UCSD-AML1 (cell line): ENCODE measurements at regions not wholly inside any gene's neighbourhood (a gene's known extent, or its start where the extent isn't known, plus 50 kb on each side); places are given as distances from the start of the nearest gene placed in this dataset.
"Not testable (repeated sequence)": the region's sequence is repeated elsewhere in the genome, so short reads cannot be mapped to it uniquely, and the experiment has no call there.

Experiments
- DNase-seq: peaks from one replicate; lab custom pipeline; 2025; ENCODE audit not compliant: unreplicated experiment; lab: John Stamatoyannopoulos, UW

DNA sequence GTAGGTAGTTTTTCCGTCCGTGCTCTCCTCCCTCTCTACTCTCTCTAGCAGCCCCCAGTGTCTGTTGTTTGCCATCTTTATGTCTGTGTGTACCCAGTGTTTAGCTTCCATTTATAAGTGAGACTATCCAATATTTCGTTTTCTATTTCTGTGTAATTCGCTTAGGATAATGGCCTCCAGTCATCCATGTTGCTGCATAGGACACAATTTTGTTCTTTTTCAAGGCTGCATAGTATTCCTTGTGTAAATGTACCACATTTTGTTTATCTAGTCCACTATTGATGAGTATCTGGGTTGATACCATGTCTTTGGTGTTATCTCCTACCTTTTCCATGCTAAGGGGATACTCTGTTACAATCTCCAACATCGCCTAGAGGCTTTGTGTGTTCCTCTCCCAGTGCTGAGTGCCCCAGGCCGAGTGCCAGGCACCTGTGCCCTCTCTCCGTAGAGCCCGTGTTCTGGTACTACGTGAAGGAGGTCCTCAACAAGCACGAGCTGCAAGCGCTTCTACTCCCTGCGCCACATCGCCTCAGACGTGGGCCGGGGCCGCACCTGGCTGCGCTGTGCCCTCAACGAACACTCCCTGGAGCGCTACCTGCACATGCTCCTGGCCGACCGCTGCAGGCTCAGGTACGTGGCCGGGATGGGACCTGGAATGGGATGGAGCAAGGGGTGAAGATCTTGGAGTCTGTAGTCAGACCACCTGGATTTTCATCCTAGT lies 51.0 kb downstream of the NPIPB11 start:
- not testable (repeated sequence) for DNase-seq

DNA sequence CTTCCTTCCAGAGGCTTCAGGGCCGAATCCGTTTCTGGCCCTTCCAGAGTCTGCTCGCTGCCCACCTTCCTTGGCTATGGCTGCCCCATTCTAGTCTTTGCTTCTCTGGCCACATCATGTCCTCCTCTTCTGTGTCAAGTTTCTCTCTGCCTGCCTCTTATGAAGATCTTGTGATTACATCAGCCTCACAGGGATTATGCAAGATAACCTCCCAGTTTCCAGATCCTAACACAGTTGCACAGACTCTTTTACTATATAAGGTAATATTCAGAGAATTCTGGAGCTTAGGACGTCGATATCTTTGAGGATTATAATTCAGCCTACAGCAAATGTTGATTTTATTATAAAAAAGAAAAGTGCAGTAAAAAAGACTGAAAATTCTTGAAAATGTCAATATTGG lies 52.1 kb downstream of the NPIPB11 start:
- DNase-seq, result not testable (repeated sequence)

DNA sequence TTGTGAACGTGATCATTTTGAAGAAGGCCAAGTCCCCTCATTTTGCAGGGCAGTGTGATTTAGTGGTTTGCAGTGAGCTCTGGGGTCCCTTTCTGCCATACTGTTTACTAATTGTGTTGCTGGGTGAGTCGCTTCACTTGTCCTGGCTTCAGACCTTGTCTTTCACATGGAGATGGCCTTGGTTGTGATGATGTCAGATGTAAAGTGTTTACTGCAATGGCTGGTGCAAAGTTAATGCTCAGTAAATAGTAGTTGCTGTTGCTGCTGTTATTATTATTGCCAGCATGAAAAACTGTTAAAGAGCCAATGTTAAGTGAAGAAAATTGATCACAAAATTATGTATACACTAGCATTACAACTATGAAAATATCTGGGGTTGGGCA lies 53.9 kb downstream of the NPIPB11 start:
- not testable (repeated sequence) for DNase-seq

DNA sequence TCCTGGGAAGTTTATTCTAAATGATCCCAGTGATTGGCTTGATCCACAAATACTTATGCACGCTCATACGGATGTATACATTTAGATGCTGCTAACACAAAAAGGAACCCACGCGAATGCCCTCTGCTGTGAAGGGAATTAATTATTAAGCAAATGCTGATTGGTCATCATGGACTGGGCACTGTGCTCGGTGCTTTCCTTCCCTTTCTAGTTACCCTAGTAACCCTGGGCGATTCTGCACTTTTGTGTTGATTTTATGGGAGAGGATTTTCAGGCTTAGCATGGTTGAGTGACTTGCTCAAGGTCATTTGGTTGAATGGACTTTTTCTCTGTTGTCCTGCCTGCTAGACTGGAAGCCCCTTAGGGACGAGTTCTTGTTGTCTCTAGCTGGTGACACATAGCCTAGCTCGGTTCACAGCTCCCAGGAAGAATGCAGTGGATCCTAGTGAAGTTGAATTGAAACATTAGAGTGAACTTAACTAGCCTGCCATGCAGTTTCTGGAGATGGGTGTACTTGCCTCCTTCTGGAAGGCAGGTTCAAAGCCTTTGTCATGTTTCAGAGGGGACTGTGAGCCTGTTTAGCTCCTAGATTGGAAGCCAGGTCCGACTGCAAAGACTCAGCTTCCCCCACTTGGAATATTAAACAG lies 54.4 kb downstream of the NPIPB11 start:
- not testable (repeated sequence) for DNase-seq

DNA sequence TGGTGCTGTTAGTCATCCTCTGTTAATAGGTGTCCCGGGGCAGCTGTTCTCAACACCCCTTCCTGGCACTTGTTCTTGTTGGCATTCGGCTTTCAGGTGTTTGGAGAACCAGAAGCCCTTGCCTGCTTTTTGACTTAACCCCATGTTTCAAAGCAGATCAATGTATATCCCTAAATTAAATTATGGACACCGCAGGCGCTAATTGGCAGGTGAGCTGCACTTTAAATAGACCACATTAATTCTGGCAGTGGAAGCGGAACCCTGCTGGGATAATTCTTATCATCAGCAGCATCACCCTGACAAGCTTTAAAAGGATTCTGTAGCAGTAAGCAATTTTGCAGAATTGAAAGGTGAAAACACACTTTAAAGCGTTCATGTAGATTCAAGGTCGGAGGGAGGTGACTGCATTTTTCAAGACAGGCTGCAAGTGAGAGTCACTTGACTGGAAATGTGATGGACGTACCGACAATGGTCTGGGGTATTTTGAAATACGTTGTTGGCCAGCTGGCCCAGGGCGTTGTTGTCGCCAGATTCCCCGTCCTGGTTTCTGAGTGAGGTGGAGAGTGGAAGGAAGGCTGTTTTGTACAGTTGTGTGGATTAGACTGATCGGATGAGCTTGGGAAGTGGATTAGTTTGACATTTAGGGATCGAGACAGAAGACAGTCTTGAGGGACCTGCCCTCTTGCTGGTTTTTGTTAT lies 55.1 kb downstream of the NPIPB11 start:
- DNase-seq, result not testable (repeated sequence)

DNA sequence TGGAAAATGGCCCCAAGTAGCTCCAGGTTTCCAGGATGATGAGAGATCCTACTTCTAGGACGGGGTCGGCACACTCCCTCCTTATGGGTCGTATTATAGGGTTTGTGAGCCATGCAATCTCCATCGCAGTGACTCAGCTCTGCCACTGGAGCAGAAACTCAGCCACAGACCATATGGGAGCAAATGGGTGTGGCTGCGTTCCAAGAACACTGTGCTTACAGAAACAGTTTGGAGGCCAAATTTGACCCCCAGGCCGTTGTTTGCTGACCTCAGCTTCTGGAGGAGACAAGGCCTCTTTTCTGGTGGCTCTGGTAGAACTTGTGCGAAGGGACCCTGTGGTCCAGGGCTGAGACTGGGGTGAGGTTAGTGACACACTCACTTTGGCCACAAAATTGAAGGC lies 56.5 kb downstream of the NPIPB11 start:
- not testable (repeated sequence) for DNase-seq

DNA sequence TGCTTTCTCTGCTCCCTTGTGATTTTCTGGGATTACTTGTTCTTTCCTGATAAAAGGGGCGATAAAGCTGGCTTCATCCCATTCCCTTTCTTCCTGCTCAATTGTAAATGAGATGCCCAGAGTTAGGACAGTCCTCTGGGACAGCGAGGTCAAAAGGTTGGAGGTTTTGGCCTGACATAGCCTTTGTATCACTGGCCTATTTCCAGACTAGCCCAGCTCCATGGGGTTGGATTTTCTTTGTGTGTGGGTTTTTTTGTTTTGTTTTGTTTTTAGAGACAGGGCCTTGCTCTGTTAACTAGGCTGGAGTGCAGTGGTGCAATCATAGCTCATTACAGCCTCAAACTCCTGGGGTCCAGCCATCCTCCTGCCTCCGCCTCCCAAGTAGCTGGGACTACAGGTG lies 57.8 kb downstream of the NPIPB11 start:
- DNase-seq, result not testable (repeated sequence)

DNA sequence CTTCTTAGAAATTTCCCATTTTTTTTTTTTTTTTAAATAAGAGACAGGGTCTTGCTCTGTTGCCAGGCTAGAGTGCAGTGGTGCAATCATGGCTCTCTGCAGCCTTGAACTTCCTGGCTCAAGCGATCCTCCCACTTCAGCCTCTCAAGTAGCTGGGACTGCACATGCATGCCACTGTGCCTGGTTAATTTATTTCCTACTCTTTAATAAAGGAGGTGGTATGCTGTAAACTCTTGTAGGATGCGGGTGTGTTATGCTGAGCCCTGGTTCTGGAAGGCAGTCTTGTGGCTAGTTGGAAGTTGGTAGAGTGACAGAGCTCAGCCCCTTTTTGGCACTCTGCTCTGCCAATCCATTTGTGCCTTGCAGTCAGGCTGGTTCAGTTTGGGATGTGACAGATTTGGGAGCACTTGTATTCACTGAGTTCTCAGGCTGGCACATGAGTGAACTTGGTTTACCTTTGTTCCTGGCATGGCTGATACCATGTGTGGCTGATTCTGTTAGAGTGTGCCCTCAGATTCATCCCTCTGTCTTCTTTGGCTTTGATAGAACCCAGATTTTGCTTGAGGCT lies 58.3 kb downstream of the NPIPB11 start:
- not testable (repeated sequence) for DNase-seq

DNA sequence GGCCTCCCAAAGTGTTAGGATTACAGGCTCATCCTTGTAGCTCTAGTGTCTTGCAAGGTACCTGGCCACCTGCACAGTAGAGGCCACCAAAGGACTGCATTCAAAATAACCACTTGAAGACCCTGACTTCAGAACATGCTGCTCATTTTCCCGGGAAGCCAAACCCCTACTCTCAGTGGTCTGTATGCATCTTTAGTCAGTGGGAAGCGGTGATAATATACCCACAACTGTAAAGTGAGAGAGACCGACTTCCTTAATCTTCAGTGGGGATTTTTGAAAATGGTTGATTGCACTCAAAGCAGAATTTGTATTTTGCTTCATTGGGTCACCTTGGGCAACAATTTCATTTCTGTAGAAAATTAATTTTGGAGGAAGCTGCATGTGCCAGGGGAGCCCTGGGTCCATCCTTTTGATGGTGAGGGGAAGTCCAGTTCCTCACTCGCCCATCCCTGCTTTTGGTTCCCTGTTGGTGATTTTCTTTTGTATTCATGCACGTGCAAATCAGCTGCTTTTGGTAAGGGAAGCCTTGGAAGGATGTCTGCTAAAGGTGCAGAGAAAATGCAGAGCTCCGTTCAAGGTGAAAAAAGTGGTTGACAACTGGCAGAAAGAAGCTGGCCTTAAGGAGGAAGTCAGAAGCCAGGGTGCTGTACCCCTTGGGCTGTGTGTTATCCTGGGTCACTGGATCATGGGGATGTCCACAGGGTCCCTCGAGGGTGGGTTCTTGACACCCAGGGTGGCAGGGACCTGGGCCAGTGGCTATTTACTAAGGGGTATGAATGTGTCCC lies 59.5 kb downstream of the NPIPB11 start:
- DNase-seq, result not testable (repeated sequence)

DNA sequence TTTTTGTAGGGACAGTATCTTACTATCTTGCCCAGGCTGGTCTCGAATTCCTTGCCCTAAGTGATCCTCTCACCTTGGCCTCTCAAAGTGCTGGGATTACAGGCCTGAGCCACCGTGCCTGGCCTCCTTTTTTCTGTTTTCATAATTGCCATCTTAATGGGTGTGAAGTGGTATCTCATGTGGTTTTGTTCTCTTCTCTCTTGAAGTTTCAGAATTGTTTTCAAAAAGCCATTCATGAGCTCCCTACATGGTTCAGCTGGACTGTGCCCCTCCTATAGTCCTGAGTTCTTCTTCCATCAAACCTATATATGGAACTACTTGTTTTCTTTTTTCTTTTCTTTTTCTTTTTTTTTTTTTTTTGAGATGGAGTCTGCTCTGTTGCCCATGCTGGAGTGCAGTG lies 60.3 kb downstream of the NPIPB11 start:
- DNase-seq, result not testable (repeated sequence)

DNA sequence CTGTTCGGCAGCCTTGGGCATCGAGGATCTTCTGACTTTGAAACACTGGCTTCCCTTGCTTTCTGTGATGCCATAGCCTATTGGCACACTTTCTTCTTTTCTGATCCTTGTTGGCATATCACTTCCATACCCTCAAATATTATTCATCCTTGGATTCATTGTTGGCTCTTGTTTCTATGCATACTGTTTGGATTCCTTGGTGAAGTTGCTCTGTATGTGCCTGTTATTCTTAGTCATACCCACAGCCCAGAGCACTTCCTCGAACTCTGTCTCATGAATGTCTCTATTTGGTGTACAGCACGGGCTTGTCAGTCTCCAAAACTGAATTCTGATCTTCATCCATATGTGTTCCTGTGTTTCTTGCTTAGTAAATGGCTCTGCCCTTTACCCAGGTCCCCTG lies 63.6 kb downstream of the NPIPB11 start:
- DNase-seq, result not testable (repeated sequence)

DNA sequence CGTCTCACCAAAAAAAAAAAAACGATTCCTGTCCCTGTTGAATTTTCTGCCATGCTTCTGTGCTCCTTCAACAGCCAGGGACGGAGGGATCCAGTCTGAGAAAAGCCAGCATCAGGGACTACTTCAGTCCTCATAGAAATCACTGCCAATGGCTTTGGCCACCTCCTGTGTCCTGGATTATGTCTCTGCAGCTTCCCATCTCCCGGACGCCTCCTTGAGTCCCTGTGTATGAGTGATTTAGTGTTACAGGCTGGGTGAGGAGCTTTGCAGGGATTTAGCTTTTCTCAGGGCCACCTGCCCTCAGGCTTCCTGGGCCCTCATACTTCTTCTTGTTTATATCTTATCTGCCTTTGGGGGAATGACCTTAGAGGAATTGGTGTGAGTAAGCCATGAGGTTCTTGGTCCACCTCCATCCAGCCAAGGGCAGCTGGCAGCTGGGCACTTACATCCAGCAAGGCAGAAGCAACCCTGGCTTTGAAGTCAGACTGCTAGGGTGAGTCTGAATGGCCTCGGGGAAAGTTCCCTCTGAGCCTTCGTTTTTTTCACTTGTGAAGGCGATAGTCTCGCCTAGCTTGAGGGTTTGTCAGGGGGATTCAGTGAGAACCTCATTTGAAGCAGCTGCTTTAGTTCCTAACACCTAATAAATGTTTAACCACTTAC lies 65.6 kb downstream of the NPIPB11 start:
- DNase-seq, result not testable (repeated sequence)

DNA sequence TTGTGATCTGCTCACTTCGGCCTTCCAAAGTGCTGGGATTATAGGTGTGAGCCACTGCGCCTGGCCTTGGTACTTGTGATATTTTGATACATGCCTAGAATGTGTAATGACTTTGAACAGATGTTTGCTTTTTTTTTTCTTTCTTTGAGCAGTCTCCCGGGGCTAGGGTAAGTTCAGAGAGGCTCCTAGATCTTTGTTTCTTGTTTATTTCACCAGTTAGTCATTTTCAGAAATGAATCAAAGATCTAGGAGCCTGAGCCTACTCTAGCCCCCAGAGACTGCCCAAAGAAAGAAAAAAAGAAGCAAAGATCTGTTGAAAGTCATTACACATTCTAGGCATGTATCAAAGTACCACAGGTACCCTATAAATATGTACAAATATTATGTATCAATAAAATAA lies 66.3 kb downstream of the NPIPB11 start:
- DNase-seq, result not testable (repeated sequence)

DNA sequence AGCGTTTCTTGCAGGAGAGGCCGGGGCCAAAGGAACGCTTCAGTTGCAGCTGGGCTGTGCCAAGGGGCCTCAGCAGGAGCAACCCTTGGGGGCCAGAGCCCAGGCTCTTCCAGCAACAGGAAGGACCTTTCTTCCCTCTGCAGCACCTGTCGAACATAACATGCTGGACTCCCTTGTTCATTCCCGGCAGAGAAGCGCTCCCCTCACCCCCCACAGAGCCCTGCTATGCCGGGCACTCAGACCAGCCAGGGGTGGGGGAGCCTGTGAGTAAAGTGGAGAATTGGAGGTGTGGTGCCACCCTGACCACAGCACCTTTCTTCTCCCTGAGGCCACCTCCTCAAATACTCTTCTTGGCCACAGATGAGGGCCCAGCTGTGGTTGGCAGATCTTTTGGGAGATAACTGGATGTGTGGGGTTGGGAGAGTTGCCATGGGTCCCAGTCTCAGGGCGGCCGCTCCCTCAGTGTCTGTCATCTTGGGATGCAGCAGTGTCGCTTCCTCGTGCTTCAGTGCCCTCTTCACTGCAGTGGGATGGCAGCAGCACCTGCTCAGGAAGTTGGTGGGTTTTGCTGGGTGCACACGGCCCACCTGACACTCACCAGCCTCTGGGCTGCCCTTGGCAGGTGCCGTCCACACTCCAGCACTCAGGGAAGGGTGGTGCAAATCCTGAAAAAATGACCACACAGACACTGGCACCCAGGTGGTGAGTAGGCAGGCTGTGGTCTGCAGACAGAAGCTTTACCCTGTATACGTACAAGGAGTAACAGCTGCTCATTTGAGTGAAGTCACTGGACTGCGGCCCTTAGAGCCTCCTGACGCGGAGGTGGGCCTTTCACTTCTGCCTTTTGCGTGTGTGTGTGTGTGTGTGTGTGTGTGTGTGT lies 67.5 kb downstream of the NPIPB11 start:
- not testable (repeated sequence) for DNase-seq

DNA sequence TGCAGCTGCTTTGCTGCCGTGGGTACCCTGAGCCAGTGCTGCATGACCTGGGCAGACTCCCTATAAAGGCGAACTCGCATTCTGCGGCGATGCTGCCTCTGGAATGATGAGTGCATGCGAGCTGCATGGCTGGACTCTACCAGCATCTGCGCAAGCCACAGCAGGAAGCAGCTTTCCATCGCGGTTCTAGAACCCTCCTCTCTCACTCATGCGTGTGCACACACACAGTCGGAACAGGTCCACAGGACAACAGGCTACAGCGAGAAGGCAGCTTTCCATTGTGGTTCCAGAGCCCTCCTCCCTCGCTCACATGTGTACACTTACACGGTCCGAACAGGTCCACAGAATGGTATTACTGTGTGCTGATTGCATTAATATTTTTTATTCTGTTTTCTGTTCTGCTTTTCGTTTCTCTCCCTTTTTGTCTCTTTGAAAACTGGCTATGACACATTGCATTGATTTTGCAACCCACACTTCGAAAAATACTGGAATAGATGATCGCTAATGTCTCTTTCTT lies 69.1 kb downstream of the NPIPB11 start:
- not testable (repeated sequence) for DNase-seq

DNA sequence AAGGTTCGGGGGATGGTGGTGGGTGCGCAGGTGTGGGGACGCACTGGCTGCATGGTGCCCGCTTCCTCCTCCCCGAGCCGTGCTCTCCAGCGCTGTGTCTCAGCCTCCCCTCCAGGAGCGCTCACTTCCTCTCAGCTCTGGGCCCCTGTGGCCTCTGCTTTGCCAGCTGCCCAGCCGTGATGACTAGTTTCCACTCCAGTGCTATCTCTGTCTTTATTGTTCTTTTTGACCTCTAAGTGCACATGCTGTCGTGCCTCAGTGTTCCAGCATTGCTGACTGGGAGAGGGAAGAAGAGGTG lies 71.0 kb downstream of the NPIPB11 start:
- DNase-seq, result not testable (repeated sequence)

DNA sequence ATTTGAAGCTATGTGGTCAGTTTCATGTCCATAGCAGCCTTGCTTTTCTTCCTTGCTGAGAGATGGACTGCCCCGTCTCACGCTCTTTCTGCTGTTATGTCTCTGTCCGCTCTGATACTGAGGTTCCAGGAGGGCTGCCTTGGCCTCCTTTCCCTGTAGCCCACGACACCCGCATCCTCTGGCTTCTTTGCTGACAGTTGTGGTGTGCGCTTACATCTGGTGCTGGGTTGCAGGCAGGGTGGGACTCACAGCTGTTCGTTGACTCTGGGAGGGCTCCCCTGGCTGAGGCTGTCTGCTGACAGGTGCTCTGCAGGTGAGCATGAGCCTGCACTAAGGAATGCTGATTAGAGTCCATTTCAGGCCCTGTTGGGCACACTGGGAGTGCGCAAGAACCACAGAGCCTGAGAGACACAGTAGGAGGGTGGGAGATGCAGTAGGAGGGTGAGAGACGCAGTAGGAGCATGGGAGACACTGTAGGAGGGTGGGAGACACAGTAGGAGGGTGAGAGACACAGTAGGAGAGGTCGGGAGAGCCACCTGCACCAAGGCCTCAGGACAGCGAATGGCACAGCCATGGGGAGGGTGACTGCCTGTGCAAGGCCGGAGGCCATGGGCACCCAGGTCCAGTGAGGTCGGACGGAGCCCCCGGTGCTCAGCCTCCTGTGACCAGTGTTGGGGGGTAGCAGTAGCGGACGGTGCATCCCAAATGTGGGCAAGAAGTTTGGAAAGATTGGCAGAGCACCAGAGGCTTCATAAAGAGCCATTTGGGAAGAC lies 71.5 kb downstream of the NPIPB11 start:
- DNase-seq, result not testable (repeated sequence)

DNA sequence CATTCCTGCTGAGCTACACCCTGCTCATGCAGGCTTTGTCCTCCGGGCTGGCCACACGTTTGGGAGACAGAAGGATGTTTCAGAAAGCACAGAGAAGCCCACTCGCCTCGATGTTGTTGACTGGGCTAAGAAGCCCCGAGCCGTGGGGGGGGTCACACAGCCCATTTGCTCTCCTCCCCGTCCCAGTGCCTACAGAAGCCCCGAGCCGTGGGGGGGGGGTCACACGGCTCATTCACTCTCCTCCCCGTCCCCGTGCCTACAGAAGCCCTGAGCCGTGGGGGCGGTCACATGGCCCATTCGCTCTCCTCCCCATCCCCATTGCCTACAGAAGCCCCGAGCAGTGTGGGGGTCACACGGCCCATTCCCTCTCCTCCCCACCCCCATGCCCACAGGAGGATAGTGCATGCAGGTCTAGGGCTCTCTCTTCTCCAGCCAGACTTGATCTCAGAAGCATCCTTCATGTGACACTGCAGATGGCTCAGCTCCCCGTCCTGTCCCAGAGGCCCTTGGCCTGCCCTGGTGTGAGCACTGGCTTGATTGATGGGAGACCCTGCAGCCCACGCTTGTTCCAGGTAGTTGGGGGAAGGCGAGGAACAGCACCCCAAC lies 72.9 kb downstream of the NPIPB11 start:
- DNase-seq, result not testable (repeated sequence)
